ENCODE measurements at regions not wholly inside any gene's neighbourhood (a gene's known extent, or its start where the extent isn't known, plus 50 kb on each side); places are given as distances from the start of the nearest gene placed in this dataset.
A peak's percentile ranks its signal among the peaks of the same experiment; 100 is the strongest.

- no peak for TF ChIP-seq CTCF (IDR thresholded peaks at IDR 0.05; ENCODE audit: control insufficient read depth, extremely low read depth, insufficient read depth)
- no peak overlapping the region for H3K4me3 ChIP-seq (ENCODE audit: low read depth, low read length)
- no peak for DNase-seq (ENCODE audit: low read depth)
Measured at GRCh38 chr12:82040987-82041743, 282.0 kb upstream of the PPFIA2 start.

GRCh38 chr12:82034769-82035168 is 275.6 kb upstream of the PPFIA2 start:
- TF ChIP-seq CTCF (IDR thresholded peaks at IDR 0.05; ENCODE audit: control insufficient read depth, extremely low read depth, insufficient read depth) = no peak
- H3K4me3 ChIP-seq (ENCODE audit: low read depth, low read length) = no peak overlapping the region
- no peak for DNase-seq (ENCODE audit: low read depth)

- H3K4me3 ChIP-seq (ENCODE audit: low read depth, low read length) = no peak overlapping the region
- no peak for DNase-seq (ENCODE audit: low read depth)
- no peak for TF ChIP-seq CTCF (IDR thresholded peaks at IDR 0.05; ENCODE audit: control insufficient read depth, extremely low read depth, insufficient read depth)
Measured at GRCh38 chr12:82029936-82030335, 270.8 kb upstream of the PPFIA2 start.

- no peak overlapping the region for H3K4me3 ChIP-seq (ENCODE audit: low read depth, low read length)
- no peak for DNase-seq (ENCODE audit: low read depth)
- TF ChIP-seq CTCF (IDR thresholded peaks at IDR 0.05; ENCODE audit: control insufficient read depth, extremely low read depth, insufficient read depth) = no peak
Measured at GRCh38 chr12:82028772-82029171, 269.6 kb upstream of the PPFIA2 start.

- H3K4me3 ChIP-seq (ENCODE audit: low read depth, low read length) = no peak overlapping the region
- DNase-seq (ENCODE audit: low read depth) = no peak
- TF ChIP-seq CTCF (IDR thresholded peaks at IDR 0.05; ENCODE audit: control insufficient read depth, extremely low read depth, insufficient read depth) = no peak
Measured at GRCh38 chr12:82027612-82028011, 268.5 kb upstream of the PPFIA2 start.

- DNase-seq (ENCODE audit: low read depth) = no peak
- no peak for TF ChIP-seq CTCF (IDR thresholded peaks at IDR 0.05; ENCODE audit: control insufficient read depth, extremely low read depth, insufficient read depth)
Measured at GRCh38 chr12:82025462-82025861, 266.3 kb upstream of the PPFIA2 start.

GRCh38 chr12:82019533-82019932 is 260.4 kb upstream of the PPFIA2 start:
- no peak overlapping the region for H3K4me3 ChIP-seq (ENCODE audit: low read depth, low read length)
- DNase-seq (ENCODE audit: low read depth) = no peak
- TF ChIP-seq CTCF (IDR thresholded peaks at IDR 0.05; ENCODE audit: control insufficient read depth, extremely low read depth, insufficient read depth) = peak; percentile 24; the same call in 1 of the 2 replicates

More at GRCh38 chr12:82025462-82025861, 266.3 kb upstream of the PPFIA2 start:
- no peak overlapping the region for H3K4me3 ChIP-seq (ENCODE audit: low read depth, low read length)
